Limb (tissue), 2 donors: ENCODE measurements at regions not wholly inside any gene's neighbourhood (a gene's known extent, or its start where the extent isn't known, plus 50 kb on each side); places are given as distances from the start of the nearest gene placed in this dataset.
A peak's percentile ranks its signal among the peaks of the same experiment; 100 is the strongest.

ENCODE experiments used
- DNase-seq, 2 donors: peaks; one replicate each; pipeline ENCODE4 v3.0.0-alpha.2; 2016; ENCODE audit errors: extremely low spot score in 2 of 2

DNA sequence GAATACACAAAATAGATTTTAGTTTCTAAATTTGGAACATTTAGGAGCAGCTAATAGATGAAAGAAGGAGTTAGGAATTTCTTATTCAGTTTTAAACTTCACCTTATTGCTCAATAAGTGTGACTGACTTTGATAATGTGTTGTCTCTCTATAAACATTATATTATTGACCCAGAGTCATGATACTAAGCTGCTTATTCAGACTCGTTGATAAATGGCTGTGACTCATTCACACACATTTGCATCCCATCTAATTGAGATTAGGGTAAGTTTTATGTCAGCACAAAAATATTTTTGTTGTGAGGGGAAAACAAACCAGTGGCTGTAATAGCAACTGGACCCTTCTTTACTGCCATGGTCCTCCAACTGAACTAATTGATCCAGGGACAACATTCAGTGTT is 137.6 kb downstream of the GOLIM4 start:
- no peak for DNase-seq

GRCh38 chr3:167952969-167953368 is 142.8 kb downstream of the GOLIM4 start:
- no peak for DNase-seq

DNA sequence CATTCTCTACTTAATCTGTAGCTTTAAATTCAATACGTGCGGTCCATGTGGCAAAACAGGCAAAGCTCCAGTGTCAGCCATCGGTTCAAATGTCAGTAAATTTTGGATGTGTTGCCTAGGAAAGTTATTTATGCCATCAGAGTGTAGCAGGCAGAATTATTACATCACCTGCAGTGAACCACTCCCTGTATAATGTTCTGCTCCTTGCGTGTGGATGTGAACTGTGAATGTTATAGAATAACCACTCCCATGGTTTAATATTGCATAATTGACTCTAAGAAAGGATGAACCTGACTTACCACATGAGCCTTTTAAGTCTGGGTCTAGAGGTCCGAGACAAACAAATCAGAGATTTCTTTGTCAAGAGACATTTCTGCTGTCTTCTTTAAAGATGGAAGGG is 145.5 kb downstream of the GOLIM4 start:
- no peak for DNase-seq

DNA sequence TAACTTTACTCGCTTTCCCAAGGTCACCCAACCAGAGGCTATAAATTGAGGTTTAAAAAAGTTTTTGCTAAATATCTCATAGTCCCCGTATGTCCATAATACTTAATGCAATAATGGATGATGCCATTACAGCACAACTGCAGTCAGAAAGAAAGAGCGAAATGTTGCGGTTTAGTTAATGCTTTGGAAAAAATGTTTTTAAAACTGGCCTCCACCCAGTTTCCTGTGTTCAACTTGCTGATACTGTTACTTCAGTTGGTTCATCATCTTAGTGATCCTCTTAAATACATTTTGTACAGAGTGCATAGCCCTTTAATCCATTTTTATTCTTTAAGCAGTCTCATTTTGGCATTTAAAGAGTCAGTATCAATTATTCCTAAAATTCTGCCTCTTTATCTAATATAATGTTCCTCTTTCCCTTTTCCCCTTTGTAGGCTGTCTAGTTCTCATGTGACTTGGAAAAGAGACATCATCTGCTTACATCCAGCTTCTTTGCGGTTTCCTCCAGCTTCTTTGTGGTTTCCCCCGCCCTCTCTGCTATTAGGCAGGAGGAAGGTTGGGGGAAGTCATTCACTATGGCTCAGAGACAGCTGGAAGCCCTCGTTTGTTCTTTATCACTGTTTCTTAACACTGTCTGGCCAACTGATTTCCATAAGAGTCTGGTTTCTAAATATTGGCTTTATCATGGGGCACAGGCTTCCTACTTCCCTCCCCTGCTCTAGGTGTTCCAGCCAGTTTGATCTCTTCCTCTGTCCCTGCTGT is 154.3 kb downstream of the GOLIM4 start:
- peak in 1 of 2 donors; percentile 48 for DNase-seq

DNA sequence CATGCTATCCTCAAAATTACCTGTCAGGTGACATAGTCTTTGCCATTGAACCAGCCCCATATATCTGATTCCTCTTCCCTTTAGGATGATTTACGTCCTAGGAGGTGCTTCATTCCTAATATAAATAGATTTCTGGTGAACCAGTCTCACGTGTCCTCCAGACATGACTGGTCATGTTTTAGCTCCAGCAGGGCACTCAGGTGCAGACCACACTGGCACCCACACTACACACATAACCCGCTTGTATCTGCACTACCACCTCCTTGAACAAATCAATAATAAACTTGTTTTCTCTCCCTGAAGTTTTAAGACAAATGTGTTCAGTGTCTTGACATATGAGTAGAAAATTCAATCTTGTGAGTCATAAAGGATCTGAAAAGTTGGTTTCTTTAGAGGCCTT is 155.5 kb downstream of the GOLIM4 start:
- no peak for DNase-seq

GRCh38 chr3:167938516-167938915 is 157.2 kb downstream of the GOLIM4 start:
- DNase-seq, result no peak

GRCh38 chr3:167936019-167936418 is 159.7 kb downstream of the GOLIM4 start:
- no peak for DNase-seq

GRCh38 chr3:167930453-167930852 is 165.3 kb downstream of the GOLIM4 start:
- DNase-seq, result no peak

DNA sequence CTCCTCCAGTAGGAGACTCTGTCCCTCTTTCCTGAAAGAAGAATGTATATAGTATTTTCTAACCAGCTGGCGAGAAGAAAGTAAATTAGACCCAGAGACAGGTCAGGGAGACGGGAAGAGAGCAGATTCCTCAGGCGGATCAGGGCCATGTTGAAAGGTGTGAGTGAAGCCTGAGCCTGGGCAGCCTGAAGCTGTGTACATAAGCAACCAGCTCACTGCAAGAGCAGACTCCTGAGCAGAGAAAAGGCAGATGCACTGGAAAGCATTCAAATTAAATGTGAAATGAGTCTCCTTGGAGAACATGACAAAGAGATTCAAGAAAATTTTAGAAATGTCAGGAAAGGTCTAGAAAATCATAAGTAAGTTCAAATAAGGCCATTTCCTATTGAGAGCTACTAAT is 165.8 kb downstream of the GOLIM4 start:
- DNase-seq, result no peak

DNA sequence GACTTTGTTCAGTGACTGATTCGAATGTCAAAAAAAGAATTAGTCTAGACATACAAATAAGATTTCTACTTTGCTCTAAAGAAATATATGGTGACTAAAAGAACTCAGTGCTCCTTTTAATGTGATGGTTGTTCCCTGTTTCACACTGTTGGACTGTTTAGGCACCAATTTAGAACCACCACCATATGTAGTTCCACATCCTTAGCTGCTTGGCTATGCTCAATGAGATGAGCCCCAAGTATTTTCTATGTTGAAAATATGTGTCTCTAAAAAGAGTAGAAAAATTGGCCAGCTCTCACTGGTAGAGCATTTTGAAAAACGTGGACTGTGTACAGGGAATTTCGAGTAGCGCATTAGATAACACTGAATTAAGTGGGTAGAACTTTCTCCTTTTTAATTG is 167.3 kb downstream of the GOLIM4 start:
- no peak for DNase-seq

GRCh38 chr3:167920747-167921146 is 175.0 kb downstream of the GOLIM4 start:
- DNase-seq, result no peak

GRCh38 chr3:167919590-167919989 is 176.1 kb downstream of the GOLIM4 start:
- no peak for DNase-seq

DNA sequence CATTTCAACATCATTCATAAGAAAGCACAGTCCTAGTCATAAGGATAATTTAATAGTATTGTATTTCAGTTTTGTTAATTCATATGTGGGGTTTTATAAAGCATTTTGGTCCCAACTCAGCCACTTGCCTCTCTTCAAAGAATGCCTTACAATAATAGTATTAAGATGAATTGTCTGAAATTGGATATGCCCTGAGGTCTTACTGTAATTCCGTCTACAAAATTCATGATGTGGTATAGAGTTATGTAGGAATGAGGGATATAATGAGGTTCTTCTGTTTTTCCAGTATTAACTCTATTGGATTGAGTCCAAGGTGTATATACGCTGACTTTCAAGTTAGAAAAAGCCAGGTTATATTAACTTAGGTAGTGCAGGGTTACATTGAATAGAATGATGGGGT is 177.0 kb downstream of the GOLIM4 start:
- peak in 1 of 2 donors; percentile 35 for DNase-seq

GRCh38 chr3:167918008-167918596 is 177.6 kb downstream of the GOLIM4 start:
- no peak for DNase-seq

DNA sequence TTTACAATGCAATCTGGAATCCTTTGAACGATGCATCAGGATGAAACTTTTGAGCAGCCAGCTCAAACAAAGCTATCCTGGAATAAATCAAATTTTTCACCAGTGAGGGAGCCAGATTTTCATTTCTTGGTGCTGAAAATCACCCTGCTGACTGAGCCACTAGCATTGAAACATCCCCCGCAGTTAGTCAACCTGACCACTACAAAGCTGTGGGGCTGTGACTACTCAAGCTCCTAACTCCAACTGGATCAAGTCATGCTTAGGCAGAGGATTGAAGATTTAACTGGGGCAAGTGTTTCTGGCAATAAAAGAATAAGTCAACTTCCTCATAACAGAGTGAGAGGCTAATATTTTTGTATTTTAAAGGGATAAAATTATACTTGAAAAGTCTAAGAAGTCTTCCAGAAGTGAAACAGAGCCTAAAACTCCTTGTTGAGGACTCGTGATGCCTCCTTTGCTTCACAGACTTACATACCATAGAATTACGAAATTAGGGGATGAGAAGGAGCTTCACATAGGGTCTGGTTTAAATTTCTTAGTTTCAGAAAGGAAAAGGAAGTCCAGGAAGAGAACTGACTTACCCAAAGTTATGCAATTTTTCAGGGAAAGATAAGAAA is 177.8 kb downstream of the SERPINI1 start:
- DNase-seq, result no peak

- DNase-seq, result no peak
Observed at GRCh38 chr3:167909952-167910351, 174.4 kb downstream of the SERPINI1 start.

DNA sequence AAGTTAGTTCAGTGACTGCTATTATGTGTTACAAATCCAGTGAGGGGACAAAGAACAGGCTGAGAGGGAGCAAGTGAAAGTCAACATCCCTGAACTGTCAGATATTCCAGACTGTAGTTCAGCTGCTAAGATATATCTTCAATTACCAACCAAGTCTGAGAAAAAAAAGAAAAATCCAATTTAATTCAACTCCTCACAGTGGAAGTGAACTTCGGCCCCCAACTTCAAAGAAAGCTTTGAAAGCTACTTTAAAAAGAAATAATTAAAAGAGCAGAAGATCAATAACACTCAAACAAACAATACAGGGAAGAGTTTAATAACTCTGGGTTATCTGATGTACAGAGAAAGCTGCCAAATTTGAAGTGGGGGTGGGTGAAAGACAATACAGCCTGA is 174.0 kb downstream of the SERPINI1 start:
- no peak for DNase-seq

- DNase-seq, result no peak
Observed at GRCh38 chr3:167908746-167909503, 173.4 kb downstream of the SERPINI1 start.

- no peak for DNase-seq
Observed at GRCh38 chr3:167908221-167908620, 172.7 kb downstream of the SERPINI1 start.

GRCh38 chr3:167901138-167901537 is 165.6 kb downstream of the SERPINI1 start:
- DNase-seq, result no peak

DNA sequence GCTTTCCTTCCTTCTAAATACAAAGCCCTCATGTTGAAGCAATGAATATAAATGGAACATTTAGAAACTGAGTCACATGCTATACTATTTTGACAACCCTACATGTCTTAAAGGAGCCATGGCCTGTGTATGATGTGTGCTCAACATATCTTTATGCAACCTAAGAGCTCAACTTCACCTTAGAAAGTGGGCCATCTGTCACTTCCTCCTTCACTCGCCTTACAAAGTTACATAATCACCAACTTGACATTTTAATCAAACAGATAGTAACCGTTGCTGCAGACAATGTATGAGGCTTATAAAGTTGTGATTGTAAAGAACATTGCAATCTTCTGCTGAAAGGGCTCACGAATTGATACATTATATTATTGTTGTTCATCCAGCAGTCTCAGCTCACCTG is 163.6 kb downstream of the SERPINI1 start:
- no peak for DNase-seq

DNA sequence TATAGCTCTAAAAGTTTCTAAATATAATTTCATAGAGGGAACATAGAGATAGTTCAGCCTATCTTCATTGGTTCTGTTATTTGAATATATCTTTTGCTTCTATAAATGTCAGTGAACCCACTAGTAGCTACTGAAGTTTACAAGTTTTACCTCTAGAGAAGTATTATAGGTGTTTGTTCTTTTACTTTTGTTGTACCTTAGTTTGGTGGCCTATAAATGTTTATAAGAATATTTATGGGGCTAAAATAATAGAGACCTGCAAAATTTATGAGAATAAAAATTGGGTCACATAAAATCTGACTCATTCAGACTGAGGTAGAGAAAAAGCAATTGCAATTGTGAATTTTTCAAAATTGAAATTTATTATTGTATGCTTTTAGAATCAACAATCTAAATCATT is 162.6 kb downstream of the SERPINI1 start:
- no peak for DNase-seq
